GM19025 (cell line): ENCODE measurements at regions not wholly inside any gene's neighbourhood (a gene's known extent, or its start where the extent isn't known, plus 50 kb on each side); places are given as distances from the start of the nearest gene placed in this dataset.

Source experiments
- ATAC-seq: cut with Tn5 transposase; IDR thresholded peaks from one replicate; pipeline ENCODE4 v1.9.1; 2021; ENCODE audit warnings: mild to moderate bottlenecking, low read depth, moderate library complexity; ENCODE audit not compliant: unreplicated experiment

DNA sequence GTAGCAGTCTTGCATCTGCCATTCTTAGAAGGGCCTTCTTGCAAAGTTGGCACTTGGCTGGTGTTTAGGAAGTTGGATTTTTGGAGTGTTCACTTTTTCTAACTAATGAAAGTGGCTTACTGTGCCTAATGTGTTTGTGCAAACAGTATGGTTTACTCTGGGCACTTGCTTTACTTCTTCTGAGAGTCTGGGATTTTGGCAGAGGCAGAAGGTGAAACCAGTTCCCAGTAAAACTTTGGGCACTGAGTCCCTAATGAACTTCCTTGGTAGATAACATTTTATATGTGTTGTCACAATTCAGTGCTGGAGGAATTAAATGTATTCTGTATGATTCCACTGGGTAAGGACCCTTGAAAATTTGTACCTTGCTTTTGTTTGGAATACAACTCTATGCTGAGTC, 155.7 kb downstream of the FAM170A start:
- ATAC-seq, result no peak

DNA sequence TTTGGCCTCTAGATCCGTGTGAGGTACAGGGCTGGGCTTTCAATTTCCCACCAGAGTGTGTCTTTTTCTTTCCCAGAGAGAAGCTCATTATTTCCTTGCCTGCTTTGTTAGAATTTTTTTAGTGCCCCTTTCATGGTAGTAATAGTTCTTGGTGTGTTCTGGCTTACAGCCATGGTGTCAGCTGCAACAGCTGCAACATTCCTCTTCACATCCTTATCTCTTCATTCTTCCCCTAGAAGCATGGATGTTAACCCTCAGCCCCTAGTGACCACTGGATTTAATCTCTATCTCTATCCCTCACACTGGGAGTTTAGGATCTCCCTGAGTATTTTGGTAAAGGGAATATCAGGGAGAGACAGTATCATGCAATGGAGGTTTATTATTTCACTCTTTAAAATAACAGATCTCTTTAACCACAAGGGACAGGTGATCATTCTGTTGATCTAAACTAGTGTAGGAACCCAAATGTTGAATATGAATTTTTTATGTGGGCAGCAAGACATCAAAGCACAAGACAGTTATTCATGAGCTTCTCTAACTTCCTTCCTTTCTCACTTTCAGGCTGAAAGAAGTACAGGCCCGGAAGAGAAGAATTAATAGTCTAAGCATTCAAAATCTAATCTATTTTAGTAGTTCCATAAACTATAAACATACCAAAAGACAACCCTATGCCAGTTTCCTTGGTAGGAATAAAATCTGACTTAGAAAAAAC, 160.2 kb downstream of the FAM170A start:
- no peak for ATAC-seq

DNA sequence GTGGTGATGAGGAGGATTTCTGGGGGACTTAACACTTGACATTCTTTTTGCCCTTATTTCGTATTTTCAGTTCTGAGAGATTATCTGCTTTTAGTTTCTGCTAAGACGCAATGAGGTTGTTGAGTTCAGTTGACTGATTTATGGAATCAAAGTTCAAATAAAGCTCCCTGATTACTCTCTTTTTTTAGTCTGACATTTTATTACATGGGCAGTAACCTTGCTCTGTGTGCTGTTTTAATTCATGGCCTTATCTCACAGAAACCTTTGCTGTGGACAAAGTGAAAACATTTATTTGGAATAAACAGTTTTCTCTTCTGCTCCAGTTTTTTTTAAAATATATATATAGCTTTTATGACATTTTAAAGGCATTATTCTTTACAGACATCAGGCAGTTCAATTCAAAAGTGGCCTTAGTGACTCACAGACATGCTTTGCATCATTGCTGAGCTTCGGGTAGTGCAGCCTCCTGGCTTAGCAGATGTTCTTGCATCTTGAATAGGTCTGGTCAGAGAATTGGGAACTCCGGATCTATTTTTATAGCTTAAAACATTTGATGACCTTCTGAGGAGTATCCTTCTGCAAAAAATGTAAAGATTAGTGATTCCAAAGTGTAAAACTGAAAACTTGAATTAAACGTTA, 162.9 kb downstream of the FAM170A start:
- no peak for ATAC-seq

DNA sequence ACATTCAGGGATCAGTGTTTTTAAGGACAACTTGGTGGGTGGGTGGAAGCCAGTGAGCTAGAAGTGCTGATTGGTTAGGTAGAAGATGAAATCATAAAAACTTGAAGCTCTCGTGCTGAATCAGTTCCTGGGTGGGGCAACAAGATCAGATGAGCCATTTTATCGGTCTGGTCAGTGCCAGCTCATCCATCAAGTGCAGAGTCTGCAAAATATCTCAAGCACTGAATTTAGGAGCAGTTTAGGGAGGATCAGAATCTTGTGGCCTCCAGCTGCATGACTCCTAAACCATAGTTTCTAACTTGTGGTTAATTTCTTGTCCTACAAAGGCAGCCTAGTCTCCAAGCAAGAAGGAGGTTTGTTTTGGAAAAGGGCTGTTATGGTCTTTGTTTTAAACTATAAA, 166.4 kb downstream of the FAM170A start:
- no peak for ATAC-seq

DNA sequence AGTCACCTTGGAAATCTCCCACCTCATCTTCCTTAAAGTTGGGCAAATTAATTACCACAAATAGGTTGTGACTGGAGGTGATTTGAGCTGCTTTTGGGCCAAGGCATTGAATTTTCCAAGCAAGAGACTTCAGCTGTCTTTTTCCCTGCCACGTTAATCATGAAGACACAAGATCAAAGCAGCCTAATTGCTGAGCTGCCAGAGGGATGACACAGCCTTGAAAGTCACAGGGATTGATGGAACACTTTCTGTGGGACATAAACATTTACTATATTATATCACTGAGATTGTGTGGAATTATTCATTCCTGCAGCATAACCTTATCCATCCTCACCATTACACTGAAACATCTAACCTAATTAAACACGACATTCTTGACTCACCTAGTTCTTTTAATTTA, 172.2 kb downstream of the FAM170A start:
- ATAC-seq, result no peak

DNA sequence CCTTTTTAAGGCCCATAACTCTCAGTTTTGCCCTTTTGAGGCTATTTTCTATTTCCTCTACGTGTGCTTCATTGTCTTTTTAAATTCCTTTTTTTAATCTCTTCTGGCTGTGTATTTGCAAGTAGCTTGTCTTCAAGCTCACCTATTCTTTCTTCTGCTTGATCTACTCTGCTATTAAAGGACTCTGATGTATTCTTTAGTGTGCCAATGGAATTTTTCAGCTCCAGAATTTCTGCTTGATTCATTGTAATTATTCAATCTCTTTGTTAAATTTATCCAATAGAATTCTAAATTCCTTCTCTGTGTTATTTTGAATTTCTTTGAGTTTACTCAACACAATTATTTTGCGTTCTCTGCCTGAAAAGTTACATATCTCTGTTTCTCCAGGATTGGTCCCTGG, 178.7 kb downstream of the FAM170A start:
- ATAC-seq, result no peak

DNA sequence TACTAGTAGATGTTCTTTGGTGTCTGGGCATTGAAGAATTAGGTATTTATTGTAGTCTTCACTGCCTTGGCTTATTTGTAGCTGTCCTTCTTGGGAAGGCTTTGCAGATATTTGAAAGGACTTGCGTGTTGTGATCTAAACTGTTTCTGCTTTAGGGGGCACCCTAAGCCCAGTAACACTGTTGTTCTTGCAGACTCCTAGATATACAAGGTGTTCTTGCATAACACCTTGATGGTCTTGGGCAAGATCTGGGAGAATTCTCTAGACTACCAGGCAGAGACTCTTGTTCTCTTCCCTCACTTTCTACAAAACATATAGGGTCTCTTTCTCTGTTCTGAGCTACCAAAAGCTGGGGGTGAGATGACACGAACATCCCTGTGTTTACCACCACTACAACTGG, 179.1 kb downstream of the FAM170A start:
- ATAC-seq, result no peak

DNA sequence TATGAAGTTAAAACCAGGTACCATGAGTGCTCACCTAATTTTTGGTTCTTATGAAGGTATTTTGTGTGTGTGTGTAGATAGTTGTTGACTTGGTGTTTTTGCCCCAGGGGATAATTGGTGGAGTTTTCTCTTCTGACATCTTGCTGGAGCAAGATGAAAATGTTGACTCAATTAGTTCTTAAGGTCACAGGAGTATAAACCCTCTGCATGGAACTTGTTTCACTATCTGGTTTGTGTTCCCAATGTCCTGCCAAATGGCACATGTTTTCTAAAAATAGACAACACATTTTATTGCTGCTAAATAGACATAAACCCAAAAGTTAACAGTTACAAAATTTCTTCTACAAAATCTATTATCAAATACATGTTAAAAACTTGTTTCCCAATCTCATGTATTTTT, 180.9 kb downstream of the FAM170A start:
- ATAC-seq, result no peak

DNA sequence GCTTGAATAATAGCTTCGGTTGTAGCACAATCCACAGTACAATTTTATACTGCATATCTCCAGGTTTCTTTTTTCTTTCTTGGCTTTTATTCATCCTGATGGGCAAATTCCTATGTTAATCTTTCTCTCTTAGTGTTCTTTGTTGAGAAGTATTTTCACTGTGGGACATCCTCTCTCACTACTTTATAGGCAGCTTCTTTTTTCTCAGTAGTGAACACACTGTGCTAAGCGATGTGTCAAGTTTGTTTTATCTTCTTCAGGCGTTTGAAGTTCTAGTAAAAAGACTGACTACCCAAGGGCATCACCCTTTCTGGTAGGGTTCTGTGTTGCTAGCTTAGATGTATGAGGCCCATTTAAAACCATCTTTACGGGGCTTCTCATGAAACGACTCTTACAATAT, 182.1 kb downstream of the FAM170A start:
- ATAC-seq, result no peak

DNA sequence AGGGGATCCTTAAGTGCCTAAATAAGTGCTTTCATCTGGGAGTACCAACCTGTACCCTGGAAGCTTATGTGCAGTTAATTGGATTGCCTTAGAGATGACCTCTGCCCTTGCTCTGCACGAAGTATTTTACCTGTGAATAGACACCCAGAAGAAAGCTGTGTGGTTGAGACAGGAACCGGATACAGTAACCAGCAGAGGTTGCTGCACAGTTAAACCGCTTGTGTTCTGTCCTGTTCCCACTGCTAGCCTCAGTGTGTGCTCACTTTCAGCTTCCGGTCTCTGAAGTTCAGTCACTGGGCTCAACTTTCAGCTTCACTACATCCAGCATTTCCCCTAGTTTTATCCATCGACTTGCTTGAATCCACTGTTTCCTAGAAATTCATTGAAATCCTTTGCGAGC, 185.3 kb downstream of the FAM170A start:
- no peak for ATAC-seq

DNA sequence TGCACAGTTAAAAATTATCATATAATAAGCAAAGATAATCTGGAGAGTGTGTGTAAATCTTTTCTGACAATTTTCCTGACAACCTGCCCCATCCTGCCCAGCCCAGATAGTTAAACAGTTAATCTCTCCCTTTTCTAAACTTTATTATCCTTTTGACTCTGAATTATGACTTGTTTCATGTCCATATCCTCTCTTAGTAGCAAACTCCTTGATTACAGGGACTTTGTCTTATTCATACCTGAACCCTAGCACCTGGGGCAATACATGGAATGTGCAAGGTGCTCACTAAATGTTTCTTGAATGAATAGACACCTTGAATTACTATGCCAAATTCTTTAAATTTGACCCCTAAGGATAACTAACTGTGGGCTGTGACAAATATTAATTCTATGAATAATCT, 186.7 kb downstream of the FAM170A start:
- ATAC-seq, result no peak

DNA sequence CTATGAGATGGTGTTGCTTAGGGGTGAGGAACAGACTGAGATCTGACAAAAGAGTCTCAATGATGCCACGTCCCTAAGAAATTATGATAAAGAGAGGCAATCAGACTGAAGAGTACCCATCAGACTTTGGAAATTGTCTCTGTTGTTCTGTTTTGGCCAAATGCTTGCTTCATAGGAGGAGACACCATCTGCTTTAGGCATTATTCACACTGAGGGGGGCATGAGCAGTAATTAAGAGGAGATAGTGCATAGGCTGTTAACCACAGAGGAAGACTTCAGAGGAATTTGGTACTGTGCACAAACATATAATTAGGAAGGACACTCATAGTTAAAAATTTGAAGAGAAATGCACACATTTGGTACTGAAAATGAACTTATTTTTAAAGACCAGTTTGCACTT, 190.7 kb downstream of the FAM170A start:
- ATAC-seq, result no peak

DNA sequence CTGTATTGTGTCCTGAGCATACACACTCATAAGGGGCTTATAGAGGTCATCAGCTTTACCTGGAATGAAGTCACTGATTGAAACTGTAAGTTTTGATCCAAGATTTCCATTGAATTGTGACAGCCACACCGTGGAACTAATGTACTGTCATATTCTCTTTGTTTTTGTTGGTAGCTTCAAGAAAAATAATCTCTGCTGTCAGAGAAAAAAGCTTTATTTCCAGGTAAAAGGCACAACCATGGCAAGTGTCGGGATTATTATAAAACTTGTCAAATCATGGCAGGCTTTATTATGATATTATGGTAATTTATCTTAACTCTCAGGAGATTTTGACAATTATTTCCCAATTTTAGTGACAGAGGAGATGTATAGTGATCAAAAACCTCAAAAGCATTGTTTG, 191.2 kb downstream of the FAM170A start:
- no peak for ATAC-seq

DNA sequence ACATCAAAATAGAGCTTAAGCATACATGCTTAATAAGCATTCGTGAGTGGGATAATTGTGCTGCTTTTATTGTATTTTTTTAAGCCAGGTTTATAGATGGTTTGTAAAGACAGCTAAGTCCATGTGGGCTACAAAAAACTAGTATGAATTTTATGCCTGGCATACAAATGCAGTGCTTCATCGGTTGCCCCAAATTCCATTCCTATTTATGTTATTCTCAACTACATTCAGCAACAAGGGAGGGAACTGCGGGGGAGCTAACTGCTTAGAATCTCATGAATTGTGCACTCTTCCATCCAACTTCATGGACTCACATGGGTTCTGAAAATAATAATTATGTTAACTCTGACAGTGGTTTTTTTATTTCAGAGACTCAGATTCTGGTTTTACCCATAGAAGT, 199.2 kb downstream of the FAM170A start:
- no peak for ATAC-seq

DNA sequence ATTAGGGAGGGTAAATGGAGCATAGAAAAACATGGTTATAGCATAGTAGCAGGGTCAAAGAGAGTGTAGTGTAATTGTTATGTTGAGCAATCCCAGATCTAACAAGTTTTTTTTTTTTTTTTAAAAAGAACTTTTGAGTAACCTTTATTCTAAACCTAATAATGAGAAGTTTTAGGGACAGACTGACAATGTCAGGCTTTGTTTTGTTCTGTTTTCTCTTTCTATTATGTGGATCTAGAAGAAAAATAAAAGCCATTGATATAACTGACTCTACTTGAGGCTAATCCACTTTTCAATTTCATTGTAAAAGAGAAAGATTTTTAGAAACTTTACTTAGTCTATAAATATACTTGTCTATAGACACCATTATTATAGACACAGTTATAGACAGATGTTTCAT, 200.0 kb downstream of the FAM170A start:
- no peak for ATAC-seq

DNA sequence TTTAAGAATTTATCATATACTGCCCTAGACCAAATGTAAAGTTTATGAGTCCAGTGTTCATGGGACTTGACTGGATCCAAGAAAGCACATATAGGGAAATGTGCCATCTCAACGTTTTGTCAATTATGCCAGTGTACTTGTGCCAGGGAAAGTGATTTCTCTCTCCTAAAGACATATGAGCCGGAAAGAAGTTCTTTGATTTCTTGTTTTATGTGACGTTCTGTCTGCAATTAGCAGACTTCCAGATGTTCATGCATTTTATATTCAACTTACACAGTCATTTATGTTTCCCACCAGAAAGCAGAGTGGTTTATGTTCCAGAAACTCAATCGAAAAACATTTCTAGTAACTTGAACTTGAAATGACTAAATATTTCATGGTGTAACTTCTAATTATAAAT, 203.8 kb downstream of the FAM170A start:
- ATAC-seq, result no peak

DNA sequence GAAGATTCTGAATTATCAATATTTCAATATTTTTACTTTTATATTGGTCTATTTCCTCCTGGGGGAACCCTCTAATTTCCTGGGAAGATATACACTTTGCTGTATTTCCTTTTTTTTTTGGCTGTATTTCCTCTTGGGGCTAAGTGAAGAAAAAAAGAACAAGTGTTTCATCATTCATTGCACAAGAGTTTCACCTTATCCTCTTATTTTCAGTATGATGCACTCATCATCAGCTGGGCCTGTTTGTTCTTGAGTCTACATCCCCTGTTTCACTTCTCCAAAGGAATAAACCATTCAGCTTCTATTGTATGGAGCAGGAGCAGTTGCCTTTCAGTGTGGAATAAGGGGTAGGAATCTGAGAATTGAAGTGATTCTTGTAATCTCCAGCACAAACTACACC, 210.8 kb downstream of the FAM170A start:
- ATAC-seq, result no peak

DNA sequence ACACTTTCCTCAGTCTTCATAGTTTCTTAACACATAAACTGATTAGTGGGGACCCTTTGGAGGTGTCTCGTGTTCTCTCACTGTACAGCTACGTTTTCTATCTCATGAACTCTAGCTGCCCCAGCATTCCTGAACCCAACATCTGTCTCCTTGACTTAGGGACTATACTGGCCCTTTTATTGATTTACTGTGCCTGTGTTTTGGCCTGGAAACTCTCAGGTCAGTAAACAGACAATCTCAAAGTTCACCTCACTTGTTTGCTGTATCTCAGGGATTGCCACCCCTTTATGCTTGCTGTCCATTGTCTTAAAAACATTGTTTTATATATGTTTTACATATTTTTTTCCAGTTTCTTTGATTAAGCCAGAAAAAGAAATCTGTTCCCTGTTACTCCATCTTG, 222.8 kb downstream of the FAM170A start:
- no peak for ATAC-seq

DNA sequence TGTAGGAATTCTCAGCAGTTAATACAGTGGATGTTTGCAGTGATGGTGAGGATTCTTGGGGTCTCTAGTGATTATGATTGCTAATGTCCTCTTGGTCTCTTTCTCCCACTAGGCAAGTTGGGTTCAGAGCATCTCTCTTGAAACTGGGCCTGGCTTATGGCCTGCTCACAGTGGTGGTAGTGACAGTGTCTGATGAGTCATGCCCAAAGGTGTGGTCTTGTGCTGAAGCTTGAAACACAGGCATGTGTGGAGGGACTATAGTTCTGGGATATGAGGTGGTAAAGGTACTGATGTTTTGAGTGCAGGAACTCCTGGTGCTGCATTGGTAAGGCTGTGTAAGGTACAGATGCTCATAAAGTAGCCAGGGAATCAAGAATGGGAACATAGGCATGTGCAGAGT, 231.1 kb downstream of the FAM170A start:
- ATAC-seq, result no peak

DNA sequence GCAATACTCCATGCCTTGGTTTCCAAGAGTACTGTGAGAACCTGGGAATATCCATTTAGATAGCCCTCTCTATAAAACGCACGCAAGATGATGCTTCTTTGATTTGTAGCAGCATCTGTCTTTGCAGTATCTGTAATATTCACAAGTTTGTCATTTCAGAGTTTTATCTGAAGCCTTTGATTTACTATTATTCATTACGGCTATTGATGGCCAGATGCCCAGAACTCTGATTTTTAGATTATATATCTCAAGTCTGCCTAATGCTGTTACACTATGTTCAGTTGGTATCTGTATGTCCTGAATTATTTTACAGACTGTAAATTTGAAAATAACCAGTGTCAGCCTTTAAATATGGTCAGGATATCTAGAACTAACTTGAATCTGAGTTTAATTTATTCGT, 233.3 kb downstream of the FAM170A start:
- no peak for ATAC-seq

DNA sequence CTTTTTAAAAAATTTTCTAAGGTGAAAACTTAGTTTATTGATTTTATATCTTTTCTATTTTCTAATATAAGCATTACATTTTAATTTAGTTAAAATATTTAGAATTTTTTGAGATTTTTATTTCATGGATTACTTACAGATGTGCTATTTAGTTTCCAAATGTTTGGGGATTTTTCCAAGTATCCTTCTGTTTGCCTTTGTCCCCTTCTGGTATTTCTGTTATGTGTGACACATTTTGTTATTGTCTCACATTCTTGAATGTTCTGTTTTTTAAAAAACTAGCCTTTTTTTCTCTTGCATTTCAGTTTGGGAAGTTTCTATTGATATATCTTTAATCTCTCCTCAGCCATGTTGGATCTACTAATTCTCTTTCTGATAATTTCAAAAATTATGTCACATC, 234.9 kb downstream of the FAM170A start:
- no peak for ATAC-seq

DNA sequence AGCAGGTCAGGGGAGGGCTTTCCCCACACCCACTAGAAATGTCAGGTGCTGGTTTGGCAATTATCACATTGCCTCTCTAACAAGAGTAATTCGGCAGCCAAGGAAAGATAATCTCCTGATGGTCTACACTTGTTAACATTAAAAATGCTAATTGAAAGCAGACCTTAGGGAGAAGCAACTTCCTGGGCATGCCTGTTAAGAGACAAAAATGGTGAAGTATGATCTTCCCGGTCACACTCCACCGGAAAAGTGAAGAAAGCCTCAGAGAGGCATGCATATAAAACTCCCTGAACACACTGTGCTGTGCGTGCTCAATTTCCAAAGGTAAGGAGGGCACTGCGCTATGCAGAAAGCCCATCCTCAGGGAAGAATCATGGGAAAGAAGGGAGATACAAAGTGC, 244.3 kb downstream of the FAM170A start:
- no peak for ATAC-seq

DNA sequence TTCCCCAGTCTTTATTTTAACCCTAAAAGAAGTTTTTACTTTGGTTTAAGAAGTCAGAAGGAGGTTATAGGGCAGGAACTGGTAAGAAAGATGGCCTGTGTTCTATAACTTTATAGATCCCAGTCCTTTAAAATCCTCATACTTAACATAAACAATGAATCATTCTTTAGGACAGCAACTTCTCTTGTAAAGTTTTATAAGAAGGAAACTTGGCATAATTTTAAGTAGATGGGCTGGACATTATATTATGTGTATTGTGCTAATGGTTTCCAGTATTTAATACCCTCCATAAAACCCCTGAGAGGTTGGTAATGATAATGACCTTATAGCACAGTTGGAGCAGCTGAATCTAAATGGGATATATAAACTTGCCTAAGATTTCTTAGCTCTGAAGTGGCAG, 247.2 kb downstream of the FAM170A start:
- no peak for ATAC-seq
